ENCODE measurements at regions not wholly inside any gene's neighbourhood (a gene's known extent, or its start where the extent isn't known, plus 50 kb on each side); places are given as distances from the start of the nearest gene placed in this dataset.

GRCh38 chr2:72003796-72004195 is 143.9 kb downstream of the CYP26B1 start:
- TF ChIP-seq, protein P1, sequence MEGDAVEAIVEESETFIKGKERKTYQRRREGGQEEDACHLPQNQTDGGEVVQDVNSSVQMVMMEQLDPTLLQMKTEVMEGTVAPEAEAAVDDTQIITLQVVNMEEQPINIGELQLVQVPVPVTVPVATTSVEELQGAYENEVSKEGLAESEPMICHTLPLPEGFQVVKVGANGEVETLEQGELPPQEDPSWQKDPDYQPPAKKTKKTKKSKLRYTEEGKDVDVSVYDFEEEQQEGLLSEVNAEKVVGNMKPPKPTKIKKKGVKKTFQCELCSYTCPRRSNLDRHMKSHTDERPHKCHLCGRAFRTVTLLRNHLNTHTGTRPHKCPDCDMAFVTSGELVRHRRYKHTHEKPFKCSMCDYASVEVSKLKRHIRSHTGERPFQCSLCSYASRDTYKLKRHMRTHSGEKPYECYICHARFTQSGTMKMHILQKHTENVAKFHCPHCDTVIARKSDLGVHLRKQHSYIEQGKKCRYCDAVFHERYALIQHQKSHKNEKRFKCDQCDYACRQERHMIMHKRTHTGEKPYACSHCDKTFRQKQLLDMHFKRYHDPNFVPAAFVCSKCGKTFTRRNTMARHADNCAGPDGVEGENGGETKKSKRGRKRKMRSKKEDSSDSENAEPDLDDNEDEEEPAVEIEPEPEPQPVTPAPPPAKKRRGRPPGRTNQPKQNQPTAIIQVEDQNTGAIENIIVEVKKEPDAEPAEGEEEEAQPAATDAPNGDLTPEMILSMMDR (IDR thresholded peaks at IDR 0.05; ENCODE audit: poor library complexity), result no peak
- TF ChIP-seq EZH2 (IDR thresholded peaks at IDR 0.05; ENCODE audit: borderline replicate concordance) (no peak), EZH2phosphoT487 (IDR thresholded peaks at IDR 0.05; ENCODE audit: low read depth, severe bottlenecking, unreplicated experiment) (no peak)

Data from hepatocyte (in vitro differentiated cells).